Kidney (tissue), 13 donors: ENCODE measurements at regions not wholly inside any gene's neighbourhood (a gene's known extent, or its start where the extent isn't known, plus 50 kb on each side); places are given as distances from the start of the nearest gene placed in this dataset.

Source experiments
- DNase-seq, 5 donors: peaks; one replicate each; pipeline ENCODE4 v3.0.0-alpha.2; 2013 to 2020
- FAIRE-seq: peaks from 2 replicates; lab custom pipeline; 2012; peaks lifted over from hg19 to GRCh38; lab: Jason Lieb, UNC
- H3K27ac ChIP-seq, 2 donors: one replicate each; pipeline ENCODE4 v1.7.0; 2013; ENCODE audit warnings: low read depth in 2 of 2, low read length in 2 of 2, inconsistent platforms in 1 of 2
- H3K27me3 ChIP-seq: one replicate; pipeline ENCODE4 v1.7.1; 2013; ENCODE audit warnings: low read length, inconsistent platforms; ENCODE audit not compliant: control insufficient read depth, insufficient read depth
- H3K36me3 ChIP-seq, 3 donors: one replicate each; pipeline versions ENCODE4 v1.7.0 to v1.7.1; 2013; ENCODE audit warnings: low read length in 3 of 3, control low read depth in 1 of 3, inconsistent platforms in 1 of 3; ENCODE audit not compliant: insufficient read depth in 3 of 3, control insufficient read depth in 2 of 3
- H3K4me1 ChIP-seq, 3 donors: one replicate each; pipeline versions ENCODE4 v1.7.0 to v1.7.1; 2013; ENCODE audit warnings: low read length in 3 of 3, inconsistent platforms in 1 of 3, low read depth in 1 of 3; ENCODE audit not compliant: control insufficient read depth in 2 of 3, insufficient read depth in 2 of 3
- H3K4me3 ChIP-seq, 3 donors: one replicate each; pipeline versions ENCODE4 v1.7.0 to v1.8.1; 2013; ENCODE audit warnings: low read length in 3 of 3, control low read depth in 1 of 3, inconsistent platforms in 1 of 3
- H3K9ac ChIP-seq, 3 donors: one replicate each; pipeline versions ENCODE4 v1.7.0 to v1.7.1; 2013; ENCODE audit warnings: low read length in 3 of 3, control low read depth in 1 of 3, inconsistent platforms in 1 of 3
- H3K9me3 ChIP-seq, 3 donors: one replicate each; pipeline versions ENCODE4 v1.7.0 to v1.7.1; 2013; ENCODE audit warnings: low read length in 3 of 3, control low read depth in 1 of 3, inconsistent platforms in 1 of 3; ENCODE audit not compliant: control insufficient read depth in 2 of 3, insufficient read depth in 1 of 3
- intact Hi-C: fragments of 100-400 bp; cut with DNase I; formaldehyde crosslinking; loops from one replicate; pipeline ENCODE4 v1.11.1; 2022
- TF ChIP-seq, protein P1 (sequence below): IDR thresholded peaks from 3 replicates; pipeline ENCODE4 v1.5.1; 2012; ENCODE audit warnings: mild to moderate bottlenecking, moderate library complexity, borderline replicate concordance; ENCODE audit not compliant: insufficient read depth; ENCODE audit errors: extremely low read depth
- donor health status: control.
- donor health status: control.
- donor health status: control.
- donor health status: control.
- donor health status: control.
- donor health status: DM: yes; HTN: yes; CAD: no.
- donor health status: Normal renal cell carcinoma (clear cell type).

DNA sequence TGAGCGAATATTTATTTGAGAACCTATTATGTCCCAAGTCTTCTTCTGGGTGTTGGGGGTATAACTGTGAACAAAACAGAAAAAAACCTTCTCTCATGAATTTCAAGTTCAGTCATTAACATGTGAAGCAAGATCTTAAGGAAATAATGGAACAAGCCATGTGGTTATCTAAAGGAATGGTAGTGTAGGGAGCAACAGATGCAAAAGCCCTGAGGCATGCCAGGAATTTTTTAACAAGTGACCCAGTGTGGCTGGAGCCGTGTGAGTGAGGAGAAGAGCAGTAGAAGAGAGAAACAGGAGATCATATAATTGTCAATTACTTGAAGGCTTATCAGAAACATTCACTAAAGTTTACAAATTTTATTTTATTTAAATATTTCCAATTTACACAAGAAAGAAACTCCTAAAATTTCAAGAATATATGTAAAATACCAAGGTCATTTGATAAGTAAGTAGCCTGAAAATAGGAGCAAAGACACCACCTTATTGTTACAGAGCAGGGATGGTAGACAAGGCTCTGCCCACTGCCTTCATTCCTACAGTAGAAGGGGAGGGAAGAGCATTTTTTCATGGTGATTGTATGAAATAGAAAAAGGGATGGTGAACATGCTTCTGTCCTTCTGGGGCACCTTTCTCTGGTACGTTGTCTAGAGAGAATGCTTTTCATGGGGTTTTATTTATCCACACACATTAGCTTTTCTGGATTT is 345.1 kb downstream of the PLOD2 start:
- TF ChIP-seq, protein P1, sequence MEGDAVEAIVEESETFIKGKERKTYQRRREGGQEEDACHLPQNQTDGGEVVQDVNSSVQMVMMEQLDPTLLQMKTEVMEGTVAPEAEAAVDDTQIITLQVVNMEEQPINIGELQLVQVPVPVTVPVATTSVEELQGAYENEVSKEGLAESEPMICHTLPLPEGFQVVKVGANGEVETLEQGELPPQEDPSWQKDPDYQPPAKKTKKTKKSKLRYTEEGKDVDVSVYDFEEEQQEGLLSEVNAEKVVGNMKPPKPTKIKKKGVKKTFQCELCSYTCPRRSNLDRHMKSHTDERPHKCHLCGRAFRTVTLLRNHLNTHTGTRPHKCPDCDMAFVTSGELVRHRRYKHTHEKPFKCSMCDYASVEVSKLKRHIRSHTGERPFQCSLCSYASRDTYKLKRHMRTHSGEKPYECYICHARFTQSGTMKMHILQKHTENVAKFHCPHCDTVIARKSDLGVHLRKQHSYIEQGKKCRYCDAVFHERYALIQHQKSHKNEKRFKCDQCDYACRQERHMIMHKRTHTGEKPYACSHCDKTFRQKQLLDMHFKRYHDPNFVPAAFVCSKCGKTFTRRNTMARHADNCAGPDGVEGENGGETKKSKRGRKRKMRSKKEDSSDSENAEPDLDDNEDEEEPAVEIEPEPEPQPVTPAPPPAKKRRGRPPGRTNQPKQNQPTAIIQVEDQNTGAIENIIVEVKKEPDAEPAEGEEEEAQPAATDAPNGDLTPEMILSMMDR: no peak
- Histone ChIP-seq H3K9ac (no peak overlapping the region), H3K27ac (no peak overlapping the region), H3K9me3 (no peaks in the 10 kb centered on the region), H3K4me3 (no peak overlapping the region), H3K4me1 (no peaks in the 10 kb centered on the region), H3K36me3 (no peaks in the 10 kb centered on the region), H3K27me3 (no peaks in the 10 kb centered on the region)
- FAIRE-seq (no peak), DNase-seq (no peak)
- intact Hi-C loops: no loop called here

DNA sequence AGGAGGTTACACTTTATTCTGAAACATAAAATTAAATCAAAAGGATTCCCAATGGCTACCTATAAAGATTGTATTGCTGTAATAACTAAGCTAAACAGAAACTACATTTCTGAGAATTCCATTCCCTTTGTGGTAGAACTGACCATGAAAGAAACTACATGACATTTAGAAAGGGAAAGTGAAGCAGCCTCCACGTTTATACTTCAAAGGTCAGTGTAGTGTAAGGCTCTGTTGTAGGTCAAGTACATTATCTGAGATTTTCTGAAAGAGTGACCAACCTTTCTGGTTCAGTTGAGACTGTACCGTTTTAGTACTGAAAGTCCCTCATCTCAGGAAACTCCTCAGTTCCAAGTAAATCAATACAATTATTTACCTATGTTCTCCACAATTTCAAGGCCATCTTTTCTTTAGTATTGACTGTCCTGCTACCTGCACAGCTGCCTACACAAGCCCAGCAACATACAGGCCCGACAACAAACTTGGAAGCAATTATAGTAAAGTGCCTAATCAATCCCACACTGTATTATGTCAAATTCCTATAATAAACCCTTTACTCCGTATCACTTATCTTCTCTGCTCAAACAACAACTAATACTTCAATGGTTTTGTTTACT is 343.0 kb downstream of the PLOD2 start:
- Histone ChIP-seq H3K4me3 (no peak overlapping the region), H3K27ac (no peak overlapping the region), H3K9me3 (no peaks in the 10 kb centered on the region), H3K4me1 (no peaks in the 10 kb centered on the region), H3K9ac (no peak overlapping the region), H3K27me3 (no peaks in the 10 kb centered on the region), H3K36me3 (no peaks in the 10 kb centered on the region)
- FAIRE-seq (no peak), DNase-seq (no peak)
- TF ChIP-seq, protein P1: no peak
- intact Hi-C loops: no loop called here

DNA sequence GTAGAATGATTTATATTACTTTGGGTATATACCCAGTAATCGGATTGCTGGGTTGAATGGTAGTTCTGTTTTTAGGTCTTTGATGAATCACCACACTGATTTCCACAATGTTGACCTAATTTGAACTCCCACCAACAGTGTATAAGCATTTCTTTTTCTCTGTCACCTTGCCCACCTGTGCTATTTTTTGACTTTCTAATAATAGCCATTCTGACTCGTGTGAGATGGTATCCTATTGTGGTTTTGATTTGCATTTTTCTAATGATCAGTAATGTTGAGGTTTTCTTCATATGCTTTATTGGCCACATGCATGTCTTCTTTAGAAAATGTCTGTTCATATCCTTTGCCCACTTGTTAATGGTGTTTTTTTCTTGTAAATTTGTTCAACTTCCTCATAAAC is 340.8 kb downstream of the PLOD2 start:
- FAIRE-seq (no peak), DNase-seq (no peak)
- TF ChIP-seq, protein P1: no peak
- Histone ChIP-seq H3K4me3 (no peak overlapping the region), H3K27me3 (no peaks in the 10 kb centered on the region), H3K9me3 (no peaks in the 10 kb centered on the region), H3K36me3 (no peaks in the 10 kb centered on the region), H3K27ac (no peak overlapping the region), H3K4me1 (no peaks in the 10 kb centered on the region), H3K9ac (no peak overlapping the region)
- intact Hi-C loops: no loop called here
